GM12875 (cell line): ENCODE measurements at regions not wholly inside any gene's neighbourhood (a gene's known extent, or its start where the extent isn't known, plus 50 kb on each side); places are given as distances from the start of the nearest gene placed in this dataset.

ENCODE experiments used
- H3K4me3 ChIP-seq: one replicate; pipeline ENCODE4 v1.5.1; 2011; ENCODE audit warnings: low read depth, low read length, control low read depth
- TF ChIP-seq, protein P1 (sequence below): IDR thresholded peaks from 2 replicates; pipeline ENCODE4 v1.5.1; 2011; ENCODE audit warnings: low read depth, mild to moderate bottlenecking, control low read depth, inconsistent platforms, low read length, moderate library complexity, borderline replicate concordance; ENCODE audit not compliant: insufficient read depth

DNA sequence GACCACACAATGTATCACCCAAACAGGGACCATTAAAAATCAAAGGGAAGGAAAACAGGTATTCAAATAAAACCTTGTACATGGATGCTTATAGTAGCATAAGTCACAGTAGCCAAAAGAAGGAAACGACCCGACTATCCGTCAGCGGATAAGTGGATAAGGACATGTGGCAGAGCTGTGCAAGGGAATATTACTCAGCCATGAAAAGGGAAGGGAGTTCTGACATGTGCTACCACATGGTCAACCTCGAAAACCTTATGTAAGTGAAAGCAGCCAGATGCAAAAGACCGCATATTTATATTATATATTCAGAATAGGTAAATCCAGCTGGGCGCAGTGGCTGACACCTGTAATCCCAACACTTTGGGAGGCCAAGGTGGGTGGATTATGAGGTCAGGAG lies 193.3 kb downstream of the NPHP4 start:
- no peak overlapping the region for H3K4me3 ChIP-seq
- TF ChIP-seq, protein P1, sequence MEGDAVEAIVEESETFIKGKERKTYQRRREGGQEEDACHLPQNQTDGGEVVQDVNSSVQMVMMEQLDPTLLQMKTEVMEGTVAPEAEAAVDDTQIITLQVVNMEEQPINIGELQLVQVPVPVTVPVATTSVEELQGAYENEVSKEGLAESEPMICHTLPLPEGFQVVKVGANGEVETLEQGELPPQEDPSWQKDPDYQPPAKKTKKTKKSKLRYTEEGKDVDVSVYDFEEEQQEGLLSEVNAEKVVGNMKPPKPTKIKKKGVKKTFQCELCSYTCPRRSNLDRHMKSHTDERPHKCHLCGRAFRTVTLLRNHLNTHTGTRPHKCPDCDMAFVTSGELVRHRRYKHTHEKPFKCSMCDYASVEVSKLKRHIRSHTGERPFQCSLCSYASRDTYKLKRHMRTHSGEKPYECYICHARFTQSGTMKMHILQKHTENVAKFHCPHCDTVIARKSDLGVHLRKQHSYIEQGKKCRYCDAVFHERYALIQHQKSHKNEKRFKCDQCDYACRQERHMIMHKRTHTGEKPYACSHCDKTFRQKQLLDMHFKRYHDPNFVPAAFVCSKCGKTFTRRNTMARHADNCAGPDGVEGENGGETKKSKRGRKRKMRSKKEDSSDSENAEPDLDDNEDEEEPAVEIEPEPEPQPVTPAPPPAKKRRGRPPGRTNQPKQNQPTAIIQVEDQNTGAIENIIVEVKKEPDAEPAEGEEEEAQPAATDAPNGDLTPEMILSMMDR, result no peak

DNA sequence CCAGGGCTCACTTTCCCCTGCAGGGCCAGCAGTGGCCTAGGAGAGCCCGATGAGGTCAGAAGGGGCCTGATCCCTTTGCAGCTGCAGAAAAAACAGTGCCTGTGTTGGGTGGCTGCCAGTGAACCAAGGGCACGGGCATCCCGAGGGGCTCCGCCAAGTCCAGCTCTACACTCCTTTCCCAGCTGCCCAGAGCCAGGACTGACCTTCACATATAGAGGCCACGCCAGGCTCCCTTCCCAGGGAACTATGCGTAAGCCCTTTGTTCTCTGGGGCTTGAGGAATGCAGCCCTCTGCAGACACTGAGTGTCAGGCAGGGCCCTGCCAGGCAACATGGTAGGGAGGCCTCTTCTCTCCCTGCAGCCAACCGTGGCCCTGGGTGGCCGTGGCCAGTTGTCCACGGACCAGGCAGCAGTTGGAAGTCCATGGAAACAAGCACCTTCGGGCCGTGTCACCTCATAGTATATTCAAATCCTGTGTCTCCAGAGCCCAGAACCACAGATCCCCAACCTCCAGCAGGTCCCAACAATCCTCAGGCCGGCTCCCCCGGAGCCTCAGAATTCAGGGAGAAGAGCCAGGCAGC lies 194.0 kb downstream of the NPHP4 start:
- H3K4me3 ChIP-seq, result no peak overlapping the region
- TF ChIP-seq, protein P1, result no peak

DNA sequence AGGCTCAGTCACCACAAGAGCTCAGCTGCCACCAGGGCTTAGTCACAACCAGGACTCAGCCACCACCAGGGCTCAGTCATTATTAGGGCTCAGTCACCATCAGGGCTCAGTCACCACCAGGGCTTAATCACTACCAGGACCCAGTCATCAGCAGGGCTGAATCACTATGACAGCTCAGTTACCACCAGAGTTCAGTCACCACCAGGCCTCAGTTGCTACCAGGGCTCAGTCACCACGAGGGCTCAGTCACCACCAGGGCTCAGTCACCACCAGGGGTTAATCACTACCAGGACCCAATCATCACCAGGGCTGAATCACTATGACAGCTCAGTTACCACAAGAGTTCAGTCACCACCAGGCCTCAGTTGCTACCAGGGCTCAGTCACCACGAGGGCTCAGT lies 196.2 kb downstream of the NPHP4 start:
- no peak overlapping the region for H3K4me3 ChIP-seq
- TF ChIP-seq, protein P1, result no peak

DNA sequence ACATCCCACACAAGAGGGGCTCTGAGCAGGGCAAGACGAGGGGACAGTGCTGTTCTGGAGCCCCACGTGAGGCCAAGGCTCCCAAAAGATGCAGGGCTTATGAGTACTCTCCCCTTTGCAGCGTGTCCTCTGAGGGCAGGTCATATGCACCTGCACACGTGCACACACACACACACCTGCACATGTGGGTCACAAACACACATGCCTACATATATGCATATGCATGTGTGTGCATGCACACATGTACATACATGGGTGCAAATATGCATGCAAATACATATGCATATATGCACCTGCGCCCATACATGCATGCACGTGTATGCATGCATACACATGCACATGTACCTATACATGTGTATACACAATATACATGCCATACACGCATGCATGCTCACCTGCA lies 197.9 kb downstream of the NPHP4 start:
- TF ChIP-seq, protein P1, result no peak
- H3K4me3 ChIP-seq, result no peak overlapping the region

DNA sequence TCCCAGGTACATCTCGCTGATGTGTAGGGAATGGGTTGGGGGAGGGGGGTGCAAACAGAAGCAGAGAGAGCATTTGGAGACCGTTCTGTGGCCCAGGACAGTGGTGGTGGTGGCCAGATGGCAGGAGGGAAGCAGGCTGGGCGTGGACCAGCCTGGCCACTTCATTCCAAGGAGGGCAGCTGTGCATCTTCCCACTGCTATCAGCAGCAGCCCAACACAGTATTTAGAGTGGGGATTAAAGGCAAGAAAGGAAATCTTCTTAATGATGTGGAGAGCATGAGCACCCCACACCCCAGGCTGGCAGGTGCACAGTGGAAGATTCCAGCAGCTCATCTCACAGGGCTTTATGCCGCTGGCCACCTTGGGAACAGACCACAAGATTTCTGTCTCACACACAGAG lies 198.7 kb downstream of the NPHP4 start:
- no peak overlapping the region for H3K4me3 ChIP-seq
- TF ChIP-seq, protein P1, result no peak

DNA sequence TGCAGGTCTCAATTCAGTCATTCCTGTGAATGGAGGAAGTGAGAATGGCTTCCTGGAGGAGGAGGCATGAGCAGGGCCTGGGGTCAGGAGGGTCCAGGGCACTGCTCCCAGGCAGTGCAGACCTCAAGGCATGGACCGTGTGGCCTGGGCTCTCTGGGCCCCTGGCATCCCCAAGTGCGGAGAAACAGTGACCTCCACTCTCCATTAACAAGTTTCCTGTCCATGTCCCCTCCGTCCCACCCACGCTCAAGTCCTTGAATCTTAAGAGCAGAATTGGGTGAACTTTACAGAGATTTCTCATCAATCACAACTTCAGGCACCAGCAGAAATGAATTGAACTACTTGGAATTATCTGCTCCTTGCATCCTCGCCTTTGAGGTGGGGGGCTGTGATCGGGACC lies 211.1 kb downstream of the NPHP4 start:
- TF ChIP-seq, protein P1, result no peak
- no peak overlapping the region for H3K4me3 ChIP-seq

DNA sequence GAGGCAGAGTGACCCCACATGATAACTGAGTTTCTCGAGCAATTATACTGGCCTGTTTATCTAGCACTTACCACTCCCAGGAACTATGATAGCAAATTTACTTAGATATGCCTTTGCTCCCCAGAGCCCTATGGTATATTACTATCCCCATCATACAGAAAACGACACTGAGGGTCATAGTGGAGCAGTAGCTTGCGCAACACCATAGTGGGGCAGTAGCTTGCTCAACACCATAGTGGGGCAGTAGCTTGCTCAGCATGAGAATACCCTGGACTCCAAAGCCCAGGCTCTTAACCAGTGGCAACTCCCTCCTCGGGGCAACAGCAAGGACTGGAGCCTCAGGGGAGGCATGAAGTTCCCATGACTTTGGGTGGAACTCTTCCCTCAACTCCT lies 211.9 kb downstream of the NPHP4 start:
- H3K4me3 ChIP-seq, result no peak overlapping the region
- TF ChIP-seq, protein P1, result no peak
